T-cell (primary cell): ENCODE measurements at regions not wholly inside any gene's neighbourhood (a gene's known extent, or its start where the extent isn't known, plus 50 kb on each side); places are given as distances from the start of the nearest gene placed in this dataset.

Source experiments
- ATAC-seq, 4 experiments: fragments of 200-7000 bp in 3 of 4; fragments of 150-1000 bp in 1 of 4; cut with Tn5 transposase; replicated peaks in 1 of 4; 1 replicate in 3 of 4; 2 replicates in 1 of 4; pipeline ENCODE4 v1.10.0; 2021; ENCODE audit warnings: moderate library complexity in 3 of 4, mild to moderate bottlenecking in 2 of 4, moderate number of reproducible peaks in 1 of 4
- CTCF ChIA-PET, 2 donors: fragments of 300-600 bp; sonication (Branson Sonifier 250); formaldehyde crosslinking; loops; one replicate each; lab custom pipeline; 2022; ENCODE audit warnings: antibody characterized with exemption in 2 of 2; lab: Charles Lee
- POLR2A ChIA-PET, 2 donors: fragments of 300-600 bp; sonication (Branson Sonifier 250); formaldehyde crosslinking; loops; one replicate each; lab custom pipeline; 2022; ENCODE audit warnings: antibody characterized with exemption in 2 of 2; lab: Charles Lee
- DNase-seq, 35 experiments: peaks; one replicate each; pipeline versions ENCODE4 v3.0.0 to v3.0.0-alpha.2; 2013 to 2023
- H3K27ac ChIP-seq: one replicate; pipeline ENCODE4 v1.5.1; 2013; ENCODE audit warnings: low read length
- H3K27me3 ChIP-seq, 2 experiments: replicated peaks in 1 of 2; 1 replicate in 1 of 2; 2 replicates in 1 of 2; pipeline versions ENCODE4 v1.6.1 to v1.7.0; 2013; ENCODE audit warnings: low read length in 1 of 2, mixed read lengths in 1 of 2; ENCODE audit not compliant: control insufficient read depth in 2 of 2, insufficient read depth in 2 of 2; ENCODE audit errors: extremely low read depth in 1 of 2
- H3K36me3 ChIP-seq, 2 donors: 1 replicate in 1 of 2; 2 replicates in 1 of 2; pipeline versions ENCODE4 v1.6.1 to v1.7.0; 2013; ENCODE audit warnings: low read length in 1 of 2; ENCODE audit not compliant: control insufficient read depth in 2 of 2, insufficient read depth in 1 of 2; ENCODE audit errors: extremely low read depth in 1 of 2
- H3K4me1 ChIP-seq, 2 experiments: 1 replicate in 1 of 2; 2 replicates in 1 of 2; pipeline versions ENCODE4 v1.6.1 to v1.7.0; 2013; ENCODE audit warnings: low read length in 2 of 2, mixed read lengths in 1 of 2; ENCODE audit not compliant: insufficient read depth in 2 of 2, control insufficient read depth in 1 of 2; ENCODE audit errors: extremely low read depth in 1 of 2
- H3K4me3 ChIP-seq, 2 donors: 1 replicate in 1 of 2; 2 replicates in 1 of 2; pipeline versions ENCODE4 v1.5.1 to v1.7.0; 2013; ENCODE audit warnings: mild to moderate bottlenecking in 2 of 2, low read length in 1 of 2, moderate library complexity in 1 of 2; ENCODE audit not compliant: control insufficient read depth in 1 of 2; ENCODE audit errors: extremely low read depth in 1 of 2
- H3K9me3 ChIP-seq: 2 replicates; pipeline ENCODE4 v1.7.0; 2013
- H3K27ac Mint-ChIP-seq, 2 donors: one replicate each; pipeline ENCODE4 v1.8.0; 2020 to 2021; ENCODE audit warnings: mild to moderate bottlenecking in 2 of 2, mixed read lengths in 2 of 2
- H3K27me3 Mint-ChIP-seq, 2 donors: one replicate each; pipeline ENCODE4 v1.8.0; 2021 to 2022; ENCODE audit warnings: mixed read lengths in 2 of 2
- H3K36me3 Mint-ChIP-seq: one replicate; pipeline ENCODE4 v1.8.0; 2021; ENCODE audit warnings: mixed read lengths
- H3K4me1 Mint-ChIP-seq, 3 donors: one replicate each; pipeline ENCODE4 v1.8.0; 2020 to 2022; ENCODE audit warnings: mixed read lengths in 3 of 3, mild to moderate bottlenecking in 1 of 3
- H3K4me3 Mint-ChIP-seq, 3 donors: one replicate each; pipeline ENCODE4 v1.8.0; 2020 to 2022; ENCODE audit warnings: mild to moderate bottlenecking in 3 of 3, mixed read lengths in 3 of 3, moderate library complexity in 3 of 3
- H3K9me3 Mint-ChIP-seq, 3 donors: one replicate each; pipeline ENCODE4 v1.8.0; 2020 to 2022; ENCODE audit warnings: mixed read lengths in 3 of 3
- WGBS: methylation state at CpG from one replicate; pipeline ENCODE4 v1.1.5; 2013; ENCODE audit warnings: missing lambda C conversion rate; ENCODE audit not compliant: insufficient coverage; 5-methylcytosine and 5-hydroxymethylcytosine counted together

DNA sequence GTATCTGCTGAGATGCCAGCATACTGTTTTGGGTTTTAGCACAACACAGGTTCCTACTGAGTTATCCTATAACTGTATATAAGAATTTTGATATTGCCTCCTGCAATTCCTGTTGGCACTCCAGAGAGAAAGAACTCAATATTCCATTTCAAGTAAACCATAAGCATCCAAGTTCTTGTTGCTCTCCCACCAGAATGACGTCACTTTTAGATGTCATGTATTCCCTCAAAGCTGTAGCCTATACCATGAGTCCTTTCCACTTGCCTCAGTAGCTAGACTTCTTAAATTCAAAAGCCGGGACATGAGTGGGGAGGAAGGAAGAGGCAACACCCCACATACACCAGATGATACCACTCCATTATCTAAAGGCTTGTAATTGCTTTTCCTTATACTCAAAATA is 171.5 kb downstream of the ALDH8A1 start:
- ATAC-seq (no peak), DNase-seq (no peak)
- no peak overlapping the region for H3K27ac ChIP-seq
- no peaks in the 10 kb centered on the region for H3K9me3 ChIP-seq
- H3K36me3 ChIP-seq = no peaks in the 10 kb centered on the region
- Mint-ChIP-seq H3K4me1 (no peaks in the 10 kb centered on the region), H3K27ac (no peak overlapping the region), H3K4me3 (no peak overlapping the region), H3K9me3 (peaks cover 8 to 12% (median 8%) of the 10 kb centered on the region in 3 donors), H3K27me3 (no peaks in the 10 kb centered on the region), H3K36me3 (no peaks in the 10 kb centered on the region)
- ChIA-PET CTCF (interaction anchor here in 1 of 2 donors (0.6 kb wide), 2 partner anchors 161 to 657 kb away, joined by 3 read pairs; no protein-coding TSS in a partner anchor), POLR2A (no interaction called here)
- peaks cover 0 to 2% of the 10 kb centered on the region in 2 experiments for H3K27me3 ChIP-seq
- H3K4me3 ChIP-seq = no peak overlapping the region
- no peaks in the 10 kb centered on the region for H3K4me1 ChIP-seq
- no CpG with 5 or more reads among the region's 2 CpGs for WGBS

GRCh38 chr6:134774201-134774638 is 175.7 kb downstream of the ALDH8A1 start:
- H3K27ac Mint-ChIP-seq = no peak overlapping the region
- Histone ChIP-seq H3K4me3 (no peak overlapping the region), H3K27ac (no peak overlapping the region), H3K4me1 (no peaks in the 10 kb centered on the region), H3K36me3 (no peaks in the 10 kb centered on the region), H3K27me3 (no peaks in the 10 kb centered on the region), H3K9me3 (no peaks in the 10 kb centered on the region)
- H3K4me3 Mint-ChIP-seq = no peak overlapping the region
- H3K4me1 Mint-ChIP-seq = no peaks in the 10 kb centered on the region
- H3K27me3 Mint-ChIP-seq = peaks cover 3 to 4% of the 10 kb centered on the region in 2 donors
- peaks cover 6 to 8% (median 6%) of the 10 kb centered on the region in 3 donors for H3K9me3 Mint-ChIP-seq
- no peaks in the 10 kb centered on the region for H3K36me3 Mint-ChIP-seq
- CTCF ChIA-PET = interaction anchor here (0.5 to 0.7 kb wide), 2 partner anchors 50 to 652 kb away, joined by 3 to 7 read pairs; no protein-coding TSS in a partner anchor
- DNase-seq (no peak), ATAC-seq (no peak)
- POLR2A ChIA-PET = no interaction called here
- no CpG with 5 or more reads among the region's 1 CpG for WGBS

GRCh38 chr6:134772671-134773360 is 177.1 kb downstream of the ALDH8A1 start:
- no peak for DNase-seq
- H3K4me3 ChIP-seq = no peak overlapping the region
- H3K36me3 ChIP-seq = no peaks in the 10 kb centered on the region
- POLR2A ChIA-PET = no interaction called here
- ATAC-seq = no peak
- CTCF ChIA-PET = interaction anchor here (0.6 to 0.8 kb wide), 2 partner anchors 18 to 21 kb away, joined by 5 to 9 read pairs; no protein-coding TSS in a partner anchor
- Mint-ChIP-seq H3K4me1 (no peaks in the 10 kb centered on the region), H3K9me3 (peaks cover 0 to 8% (median 3%) of the 10 kb centered on the region in 3 donors), H3K27me3 (peaks cover 8 to 11% of the 10 kb centered on the region in 2 donors), H3K36me3 (no peaks in the 10 kb centered on the region), H3K27ac (no peak overlapping the region), H3K4me3 (no peak overlapping the region)
- no peaks in the 10 kb centered on the region for H3K27me3 ChIP-seq
- H3K9me3 ChIP-seq = no peaks in the 10 kb centered on the region
- WGBS = 91% methylated on average over 6 of the region's 6 CpGs
- no peaks in the 10 kb centered on the region for H3K4me1 ChIP-seq
- no peak overlapping the region for H3K27ac ChIP-seq

- Mint-ChIP-seq H3K4me1 (no peaks in the 10 kb centered on the region), H3K36me3 (no peaks in the 10 kb centered on the region), H3K27ac (no peak overlapping the region), H3K27me3 (peaks cover 11 to 12% of the 10 kb centered on the region in 2 donors), H3K9me3 (no peaks in the 10 kb centered on the region), H3K4me3 (no peak overlapping the region)
- H3K36me3 ChIP-seq = no peaks in the 10 kb centered on the region
- DNase-seq = no peak
- ChIA-PET CTCF (no interaction called here), POLR2A (no interaction called here)
- H3K4me3 ChIP-seq = no peak overlapping the region
- no CpG with 5 or more reads among the region's 2 CpGs for WGBS
- H3K27me3 ChIP-seq = no peaks in the 10 kb centered on the region
- no peaks in the 10 kb centered on the region for H3K9me3 ChIP-seq
- no peak for ATAC-seq
- no peaks in the 10 kb centered on the region for H3K4me1 ChIP-seq
- H3K27ac ChIP-seq = no peak overlapping the region
Measured at GRCh38 chr6:134768931-134769330, 181.0 kb downstream of the ALDH8A1 start.

DNA sequence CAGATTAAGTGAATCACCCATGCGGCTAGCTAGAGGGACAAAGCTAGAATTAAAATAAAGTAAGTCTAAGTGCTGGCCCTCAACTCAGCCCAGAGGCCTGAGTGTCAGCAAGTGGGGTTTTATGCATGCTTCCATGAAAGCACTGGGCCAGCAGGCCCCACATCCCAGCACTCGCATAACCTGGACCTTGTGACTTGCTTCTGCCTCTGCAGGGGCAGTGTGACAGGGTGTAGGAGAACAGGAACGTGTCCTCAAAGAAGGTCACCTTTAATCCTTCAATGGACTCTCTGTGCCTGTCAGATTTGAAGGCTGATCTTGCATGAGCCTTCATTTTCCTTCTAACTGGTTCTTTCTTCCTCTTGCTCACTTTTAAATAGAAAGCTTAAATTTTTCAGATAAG is 183.4 kb downstream of the ALDH8A1 start:
- no peaks in the 10 kb centered on the region for H3K27me3 ChIP-seq
- H3K4me1 ChIP-seq = no peaks in the 10 kb centered on the region
- WGBS = no CpG with 5 or more reads among the region's 3 CpGs
- H3K36me3 Mint-ChIP-seq = no peaks in the 10 kb centered on the region
- no peak overlapping the region for H3K27ac ChIP-seq
- no peak overlapping the region for H3K27ac Mint-ChIP-seq
- ATAC-seq = no peak
- no peaks in the 10 kb centered on the region for H3K36me3 ChIP-seq
- peaks cover 10 to 11% of the 10 kb centered on the region in 2 donors for H3K27me3 Mint-ChIP-seq
- no peaks in the 10 kb centered on the region for H3K9me3 Mint-ChIP-seq
- H3K4me3 Mint-ChIP-seq = no peak overlapping the region
- H3K4me1 Mint-ChIP-seq = no peaks in the 10 kb centered on the region
- no peaks in the 10 kb centered on the region for H3K9me3 ChIP-seq
- CTCF ChIA-PET = no interaction called here
- POLR2A ChIA-PET = interaction anchor here in 1 of 2 donors (0.5 kb wide), 1 partner anchor 10 kb away, joined by 11 read pairs; no protein-coding TSS in a partner anchor
- no peak for DNase-seq
- no peak overlapping the region for H3K4me3 ChIP-seq

DNA sequence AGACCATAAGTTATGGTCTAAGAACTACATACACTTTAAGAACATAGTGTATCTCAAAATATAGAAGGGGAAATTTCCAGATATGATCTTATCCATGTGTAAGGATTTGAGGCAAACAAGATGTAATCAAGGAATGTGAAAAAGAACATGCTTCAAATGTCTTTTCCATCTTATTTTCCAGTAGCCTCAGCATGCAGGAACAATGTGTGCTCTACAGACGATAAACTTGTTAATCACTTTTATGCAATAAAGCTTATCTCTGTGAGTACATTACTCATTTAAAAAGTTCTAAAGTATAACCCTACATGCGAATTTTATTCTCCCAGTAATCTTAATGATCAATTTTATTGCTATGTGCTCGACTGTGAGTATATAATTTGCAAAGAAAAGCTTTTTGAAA is 185.2 kb downstream of the ALDH8A1 start:
- Histone ChIP-seq H3K27ac (no peak overlapping the region), H3K36me3 (no peaks in the 10 kb centered on the region), H3K4me1 (no peaks in the 10 kb centered on the region), H3K4me3 (no peak overlapping the region), H3K9me3 (no peaks in the 10 kb centered on the region), H3K27me3 (no peaks in the 10 kb centered on the region)
- WGBS = no CpG with 5 or more reads among the region's 3 CpGs
- POLR2A ChIA-PET = no interaction called here
- no peaks in the 10 kb centered on the region for H3K4me1 Mint-ChIP-seq
- peaks cover 9 to 10% of the 10 kb centered on the region in 2 donors for H3K27me3 Mint-ChIP-seq
- CTCF ChIA-PET = no interaction called here
- H3K27ac Mint-ChIP-seq = no peak overlapping the region
- DNase-seq (no peak), ATAC-seq (no peak)
- no peaks in the 10 kb centered on the region for H3K9me3 Mint-ChIP-seq
- H3K36me3 Mint-ChIP-seq = no peaks in the 10 kb centered on the region
- H3K4me3 Mint-ChIP-seq = no peak overlapping the region
